ENCODE measurements at regions not wholly inside any gene's neighbourhood (a gene's known extent, or its start where the extent isn't known, plus 50 kb on each side); places are given as distances from the start of the nearest gene placed in this dataset.

DNA sequence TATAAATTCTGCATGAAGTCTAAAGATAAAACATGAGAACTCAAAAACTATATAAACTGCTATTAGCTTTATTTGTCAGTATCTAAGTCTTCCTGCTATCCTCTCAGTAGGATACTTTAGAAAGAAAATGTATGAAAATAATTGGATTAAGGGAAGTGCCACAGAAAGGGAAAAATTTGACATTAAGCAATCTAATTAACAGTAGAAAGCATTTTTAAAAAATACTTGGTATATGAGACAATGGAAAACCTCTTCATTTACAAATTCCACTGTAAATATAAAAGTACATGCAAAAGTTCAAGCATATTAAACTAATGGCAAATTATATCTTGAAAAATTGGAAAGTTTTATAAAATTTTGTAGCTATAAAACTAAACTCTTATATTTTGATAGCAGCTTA, 518.6 kb upstream of the NUDT12 start:
- TF ChIP-seq, protein P1, sequence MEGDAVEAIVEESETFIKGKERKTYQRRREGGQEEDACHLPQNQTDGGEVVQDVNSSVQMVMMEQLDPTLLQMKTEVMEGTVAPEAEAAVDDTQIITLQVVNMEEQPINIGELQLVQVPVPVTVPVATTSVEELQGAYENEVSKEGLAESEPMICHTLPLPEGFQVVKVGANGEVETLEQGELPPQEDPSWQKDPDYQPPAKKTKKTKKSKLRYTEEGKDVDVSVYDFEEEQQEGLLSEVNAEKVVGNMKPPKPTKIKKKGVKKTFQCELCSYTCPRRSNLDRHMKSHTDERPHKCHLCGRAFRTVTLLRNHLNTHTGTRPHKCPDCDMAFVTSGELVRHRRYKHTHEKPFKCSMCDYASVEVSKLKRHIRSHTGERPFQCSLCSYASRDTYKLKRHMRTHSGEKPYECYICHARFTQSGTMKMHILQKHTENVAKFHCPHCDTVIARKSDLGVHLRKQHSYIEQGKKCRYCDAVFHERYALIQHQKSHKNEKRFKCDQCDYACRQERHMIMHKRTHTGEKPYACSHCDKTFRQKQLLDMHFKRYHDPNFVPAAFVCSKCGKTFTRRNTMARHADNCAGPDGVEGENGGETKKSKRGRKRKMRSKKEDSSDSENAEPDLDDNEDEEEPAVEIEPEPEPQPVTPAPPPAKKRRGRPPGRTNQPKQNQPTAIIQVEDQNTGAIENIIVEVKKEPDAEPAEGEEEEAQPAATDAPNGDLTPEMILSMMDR (conservative IDR thresholded peaks at IDR 0.05), result no peak
- TF ChIP-seq ZFX (IDR thresholded peaks at IDR 0.05), result no peak
